Neural crest cell (in vitro differentiated cells): ENCODE measurements at regions not wholly inside any gene's neighbourhood (a gene's known extent, or its start where the extent isn't known, plus 50 kb on each side); places are given as distances from the start of the nearest gene placed in this dataset.

ENCODE experiments used
- DNase-seq: peaks from one replicate; pipeline ENCODE4 v3.0.0; 2021; ENCODE audit warnings: low read depth, mixed read lengths, low spot score
- H3K27ac Mint-ChIP-seq: one replicate; pipeline ENCODE4 v1.8.0; 2021; ENCODE audit warnings: mild to moderate bottlenecking, mixed read lengths; ENCODE audit not compliant: unreplicated experiment
- H3K27me3 Mint-ChIP-seq: 2 replicates; pipeline ENCODE4 v1.8.0; 2021; ENCODE audit warnings: low read depth, mild to moderate bottlenecking, mixed read lengths
- H3K36me3 Mint-ChIP-seq: 2 replicates; pipeline ENCODE4 v1.8.0; 2021; ENCODE audit warnings: low read depth, mild to moderate bottlenecking, mixed read lengths
- H3K4me1 Mint-ChIP-seq: 2 replicates; pipeline ENCODE4 v1.8.0; 2021; ENCODE audit warnings: mixed read lengths
- H3K4me3 Mint-ChIP-seq: one replicate; pipeline ENCODE4 v1.8.0; 2021; ENCODE audit warnings: mild to moderate bottlenecking, mixed read lengths
- H3K9me3 Mint-ChIP-seq: 2 replicates; pipeline ENCODE4 v1.8.0; 2021; ENCODE audit warnings: mixed read lengths
- CTCF ChIP-seq: fragments of 200-600 bp; sonication (generic); conservative IDR thresholded peaks from 2 replicates; pipeline ENCODE4 v1.5.0; 2021; ENCODE audit warnings: antibody characterized with exemption, mild to moderate bottlenecking

GRCh38 chr5:97541864-97542263 is 358.8 kb upstream of the RIOK2 start:
- Mint-ChIP-seq H3K36me3 (peaks cover 4% of the 10 kb centered on the region), H3K27ac (no peak overlapping the region), H3K9me3 (peaks cover 5% of the 10 kb centered on the region), H3K4me3 (no peak overlapping the region), H3K27me3 (no peaks in the 10 kb centered on the region), H3K4me1 (peaks cover 31% of the 10 kb centered on the region)
- TF ChIP-seq CTCF = no peak
- no peak for DNase-seq

GRCh38 chr5:97542469-97542868 is 359.4 kb upstream of the RIOK2 start:
- Mint-ChIP-seq H3K36me3 (peaks cover 4% of the 10 kb centered on the region), H3K27me3 (no peaks in the 10 kb centered on the region), H3K9me3 (peaks cover 5% of the 10 kb centered on the region), H3K4me3 (no peak overlapping the region), H3K27ac (no peak overlapping the region), H3K4me1 (peaks cover 34% of the 10 kb centered on the region)
- no peak for TF ChIP-seq CTCF
- DNase-seq = no peak

GRCh38 chr5:97543166-97543565 is 360.1 kb upstream of the RIOK2 start:
- Mint-ChIP-seq H3K4me1 (peaks cover 29% of the 10 kb centered on the region), H3K27ac (no peak overlapping the region), H3K27me3 (no peaks in the 10 kb centered on the region), H3K4me3 (no peak overlapping the region), H3K36me3 (peaks cover 4% of the 10 kb centered on the region), H3K9me3 (peaks cover 5% of the 10 kb centered on the region)
- no peak for TF ChIP-seq CTCF
- DNase-seq = no peak

- no peak for TF ChIP-seq CTCF
- Mint-ChIP-seq H3K27ac (no peak overlapping the region), H3K27me3 (no peaks in the 10 kb centered on the region), H3K9me3 (peaks cover 5% of the 10 kb centered on the region), H3K36me3 (peaks cover 4% of the 10 kb centered on the region), H3K4me1 (peaks cover 20% of the 10 kb centered on the region), H3K4me3 (no peak overlapping the region)
- DNase-seq = no peak
Observed at GRCh38 chr5:97544240-97544639, 361.2 kb upstream of the RIOK2 start.

- no peak for DNase-seq
- no peaks in the 10 kb centered on the region for H3K27me3 Mint-ChIP-seq
- peaks cover 16% of the 10 kb centered on the region for H3K4me1 Mint-ChIP-seq
- H3K9me3 Mint-ChIP-seq = peaks cover 5% of the 10 kb centered on the region
- no peak overlapping the region for H3K4me3 Mint-ChIP-seq
- no peak for TF ChIP-seq CTCF
- H3K36me3 Mint-ChIP-seq = peaks cover 4% of the 10 kb centered on the region
- no peak overlapping the region for H3K27ac Mint-ChIP-seq
Observed at GRCh38 chr5:97544678-97545077, 361.6 kb upstream of the RIOK2 start.

GRCh38 chr5:97545446-97545845 is 362.4 kb upstream of the RIOK2 start:
- TF ChIP-seq CTCF = no peak
- DNase-seq = no peak
- Mint-ChIP-seq H3K4me3 (no peak overlapping the region), H3K9me3 (peaks cover 2% of the 10 kb centered on the region), H3K36me3 (peaks cover 2% of the 10 kb centered on the region), H3K27me3 (no peaks in the 10 kb centered on the region), H3K4me1 (peaks cover 24% of the 10 kb centered on the region), H3K27ac (no peak overlapping the region)
